ENCODE measurements at regions not wholly inside any gene's neighbourhood (a gene's known extent, or its start where the extent isn't known, plus 50 kb on each side); places are given as distances from the start of the nearest gene placed in this dataset.

GRCh38 chrX:45980726-45981125 is 564.5 kb downstream of the ZNF674 start (continued):
- TF ChIP-seq, protein P1, sequence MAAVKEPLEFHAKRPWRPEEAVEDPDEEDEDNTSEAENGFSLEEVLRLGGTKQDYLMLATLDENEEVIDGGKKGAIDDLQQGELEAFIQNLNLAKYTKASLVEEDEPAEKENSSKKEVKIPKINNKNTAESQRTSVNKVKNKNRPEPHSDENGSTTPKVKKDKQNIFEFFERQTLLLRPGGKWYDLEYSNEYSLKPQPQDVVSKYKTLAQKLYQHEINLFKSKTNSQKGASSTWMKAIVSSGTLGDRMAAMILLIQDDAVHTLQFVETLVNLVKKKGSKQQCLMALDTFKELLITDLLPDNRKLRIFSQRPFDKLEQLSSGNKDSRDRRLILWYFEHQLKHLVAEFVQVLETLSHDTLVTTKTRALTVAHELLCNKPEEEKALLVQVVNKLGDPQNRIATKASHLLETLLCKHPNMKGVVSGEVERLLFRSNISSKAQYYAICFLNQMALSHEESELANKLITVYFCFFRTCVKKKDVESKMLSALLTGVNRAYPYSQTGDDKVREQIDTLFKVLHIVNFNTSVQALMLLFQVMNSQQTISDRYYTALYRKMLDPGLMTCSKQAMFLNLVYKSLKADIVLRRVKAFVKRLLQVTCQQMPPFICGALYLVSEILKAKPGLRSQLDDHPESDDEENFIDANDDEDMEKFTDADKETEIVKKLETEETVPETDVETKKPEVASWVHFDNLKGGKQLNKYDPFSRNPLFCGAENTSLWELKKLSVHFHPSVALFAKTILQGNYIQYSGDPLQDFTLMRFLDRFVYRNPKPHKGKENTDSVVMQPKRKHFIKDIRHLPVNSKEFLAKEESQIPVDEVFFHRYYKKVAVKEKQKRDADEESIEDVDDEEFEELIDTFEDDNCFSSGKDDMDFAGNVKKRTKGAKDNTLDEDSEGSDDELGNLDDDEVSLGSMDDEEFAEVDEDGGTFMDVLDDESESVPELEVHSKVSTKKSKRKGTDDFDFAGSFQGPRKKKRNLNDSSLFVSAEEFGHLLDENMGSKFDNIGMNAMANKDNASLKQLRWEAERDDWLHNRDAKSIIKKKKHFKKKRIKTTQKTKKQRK (IDR thresholded peaks at IDR 0.05; ENCODE audit: low read length) = no peak

GRCh38 chrX:45975633-45976032 is 569.6 kb downstream of the ZNF674 start:
- Histone ChIP-seq H3K4me3 (replicated peaks in 1 of 3; ENCODE audit: insufficient read depth in 1 of 3, low read depth in 2 of 3, low read length in 3 of 3) (no peak overlapping the region), H3K79me2 (ENCODE audit: insufficient read depth, low read length) (no peaks in the 10 kb centered on the region), H3K27me3 (ENCODE audit: control insufficient read depth in 1 of 2, insufficient read depth in 2 of 2, low read length in 2 of 2) (no peaks in the 10 kb centered on the region), H3K9ac (ENCODE audit: insufficient read depth, low read depth, low read length) (no peak overlapping the region), H3K36me3 (replicated peaks in 1 of 2; ENCODE audit: control insufficient read depth in 1 of 2, insufficient read depth in 2 of 2, low read length in 2 of 2) (no peaks in the 10 kb centered on the region), H3K4me2 (ENCODE audit: low read depth, low read length) (no peak overlapping the region), H3K9me3 (ENCODE audit: low read length) (no peaks in the 10 kb centered on the region), H3K27ac (ENCODE audit: extremely low read length, insufficient read depth, low read length) (no peak overlapping the region), H4K20me1 (ENCODE audit: insufficient read depth, low read length) (no peaks in the 10 kb centered on the region), H2AFZ (ENCODE audit: low read length) (no peak overlapping the region), H3K4me1 (ENCODE audit: insufficient read depth, low read length) (peaks cover 16% of the 10 kb centered on the region)
- in situ Hi-C loops (cut with HindIII; ENCODE audit: extremely low pct_ligation_motif_present, low pct_unique_long_range_greater_than_20kb) = no loop called here
- ATAC-seq (no peak), DNase-seq (ENCODE audit: low spot score) (no peak), FAIRE-seq (no peak)
- POLR2A ChIA-PET = no interaction called here
- CTCF ChIA-PET (ENCODE audit: low intra/inter-chr PET ratio, low total read pairs) = no interaction called here
- TF ChIP-seq ZNF605 (CRISPR knock-in tag; IDR thresholded peaks at IDR 0.05) = no peak
- no peak for TF ChIP-seq IKZF1 (IDR thresholded peaks at IDR 0.05)
- no peak for TF ChIP-seq ZFP90 (CRISPR knock-in tag; IDR thresholded peaks at IDR 0.05; ENCODE audit: borderline replicate concordance)
- intact Hi-C loops (cut with micrococcal nuclease; ENCODE audit: unreplicated experiment) = no loop called here
- BruUV-seq (replicated peaks) = no TSS peak

- no peak overlapping the region for H2AFZ ChIP-seq (ENCODE audit: low read length)
- 11% methylated on average over 4 of the region's 4 CpGs for WGBS (ENCODE audit: low lambda C conversion rate)
- no peaks in the 10 kb centered on the region for H3K27me3 ChIP-seq (ENCODE audit: control insufficient read depth in 1 of 2, insufficient read depth in 2 of 2, low read length in 2 of 2)
- H3K9ac ChIP-seq (ENCODE audit: insufficient read depth, low read depth, low read length) = no peak overlapping the region
- no peak overlapping the region for H3K27ac ChIP-seq (ENCODE audit: extremely low read length, insufficient read depth, low read length)
- intact Hi-C loops (cut with micrococcal nuclease; ENCODE audit: unreplicated experiment) = no loop called here
- ATAC-seq (no peak), FAIRE-seq (no peak), DNase-seq (ENCODE audit: low spot score) (no peak)
- H3K4me2 ChIP-seq (ENCODE audit: low read depth, low read length) = no peak overlapping the region
- H4K20me1 ChIP-seq (ENCODE audit: insufficient read depth, low read length) = no peaks in the 10 kb centered on the region
- H3K4me1 ChIP-seq (ENCODE audit: insufficient read depth, low read length) = peaks cover 10% of the 10 kb centered on the region; the same call in 1 of the 2 replicates
- H3K36me3 ChIP-seq (replicated peaks in 1 of 2; ENCODE audit: control insufficient read depth in 1 of 2, insufficient read depth in 2 of 2, low read length in 2 of 2) = no peaks in the 10 kb centered on the region
- ChIA-PET POLR2A (no interaction called here), CTCF (ENCODE audit: low intra/inter-chr PET ratio, low total read pairs) (no interaction called here)
- no TSS peak for BruUV-seq (replicated peaks)
- H3K9me3 ChIP-seq (ENCODE audit: low read length) = no peaks in the 10 kb centered on the region
- H3K4me3 ChIP-seq (replicated peaks in 1 of 3; ENCODE audit: insufficient read depth in 1 of 3, low read depth in 2 of 3, low read length in 3 of 3) = no peak overlapping the region
- in situ Hi-C loops (cut with HindIII; ENCODE audit: extremely low pct_ligation_motif_present, low pct_unique_long_range_greater_than_20kb) = no loop called here
- H3K79me2 ChIP-seq (ENCODE audit: insufficient read depth, low read length) = no peaks in the 10 kb centered on the region
- no peak for TF ChIP-seq REXO4 (CRISPR knock-in tag; IDR thresholded peaks at IDR 0.05; ENCODE audit: borderline replicate concordance)
- TF ChIP-seq, protein P2, sequence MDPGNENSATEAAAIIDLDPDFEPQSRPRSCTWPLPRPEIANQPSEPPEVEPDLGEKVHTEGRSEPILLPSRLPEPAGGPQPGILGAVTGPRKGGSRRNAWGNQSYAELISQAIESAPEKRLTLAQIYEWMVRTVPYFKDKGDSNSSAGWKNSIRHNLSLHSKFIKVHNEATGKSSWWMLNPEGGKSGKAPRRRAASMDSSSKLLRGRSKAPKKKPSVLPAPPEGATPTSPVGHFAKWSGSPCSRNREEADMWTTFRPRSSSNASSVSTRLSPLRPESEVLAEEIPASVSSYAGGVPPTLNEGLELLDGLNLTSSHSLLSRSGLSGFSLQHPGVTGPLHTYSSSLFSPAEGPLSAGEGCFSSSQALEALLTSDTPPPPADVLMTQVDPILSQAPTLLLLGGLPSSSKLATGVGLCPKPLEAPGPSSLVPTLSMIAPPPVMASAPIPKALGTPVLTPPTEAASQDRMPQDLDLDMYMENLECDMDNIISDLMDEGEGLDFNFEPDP (CRISPR knock-in tag; conservative IDR thresholded peaks at IDR 0.05) = no peak
- no peak for TF ChIP-seq ZNF547 (CRISPR knock-in tag; IDR thresholded peaks at IDR 0.05)
- TF ChIP-seq MYPOP (CRISPR knock-in tag; IDR thresholded peaks at IDR 0.05) = no peak
- no peak for TF ChIP-seq YEATS2 (CRISPR knock-in tag; IDR thresholded peaks at IDR 0.05; ENCODE audit: borderline replicate concordance)
- TF ChIP-seq ZNF350 (CRISPR knock-in tag; IDR thresholded peaks at IDR 0.05; ENCODE audit: borderline replicate concordance, low read depth) = no peak
- no peak for TF ChIP-seq ZNF841 (CRISPR knock-in tag; IDR thresholded peaks at IDR 0.05; ENCODE audit: borderline replicate concordance)
- no peak for TF ChIP-seq ZNF10 (CRISPR knock-in tag; IDR thresholded peaks at IDR 0.05; ENCODE audit: borderline replicate concordance, low read depth)
Measured at GRCh38 chrX:45972636-45973035, 572.6 kb downstream of the ZNF674 start.
